HCT116 (cell line): ENCODE measurements at regions not wholly inside any gene's neighbourhood (a gene's known extent, or its start where the extent isn't known, plus 50 kb on each side); places are given as distances from the start of the nearest gene placed in this dataset.

Experiments used
- ATAC-seq: fragments of 200-7000 bp; cut with Tn5 transposase; 2 replicates; pipeline ENCODE4 v1.9.1; 2020; ENCODE audit warnings: mild to moderate bottlenecking, moderate library complexity
- BruUV-seq: library from RNA; stranded (reverse); fragments of 400-500 nt; replicated peaks from 2 replicates; lab custom pipeline; 2021; lab: Mats Ljungman, UMichigan
- CTCF ChIA-PET: fragments of 300-600 bp; sonication (Branson Sonifier 250); formaldehyde crosslinking; loops from one replicate; lab custom pipeline; 2021; ENCODE audit warnings: antibody characterized with exemption; lab: Charles Lee
- POLR2A ChIA-PET: fragments of 300-600, 350-600 bp; sonication (Branson Sonifier 250); formaldehyde crosslinking; loops from one replicate; lab custom pipeline; 2021; ENCODE audit warnings: antibody characterized with exemption; lab: Charles Lee
- RAD21 ChIA-PET, 2 experiments: fragments of 300-600 bp; sonication (Branson Sonifier 250); formaldehyde crosslinking; loops; one replicate each; lab custom pipeline; 2023; ENCODE audit warnings: low total read pairs in 2 of 2; ENCODE audit not compliant: uncharacterized antibody in 2 of 2, unreplicated experiment in 2 of 2, low non-redundant PET in 1 of 2; lab: Charles Lee
- DNase-seq: peaks from one replicate; pipeline ENCODE4 v3.0.0-alpha.2; 2010; ENCODE audit warnings: low read depth, low spot score
- H2AFZ ChIP-seq: fragments of 200-600 bp; shearing (Covaris generic), sonication (generic); 2 replicates; pipeline ENCODE4 v1.6.1; 2017; ENCODE audit warnings: low read depth, mixed run types, mixed read lengths, antibody characterized with exemption, low read length; ENCODE audit not compliant: poor library complexity, severe bottlenecking
- H3K27ac ChIP-seq: 2 replicates; pipeline ENCODE4 v1.5.1; 2012; ENCODE audit warnings: low read depth, low read length
- H3K27me3 ChIP-seq: fragments of 200-600 bp; sonication (generic); 2 replicates; pipeline ENCODE4 v1.6.1; 2016; ENCODE audit warnings: mixed run types, low read length, mixed read lengths; ENCODE audit not compliant: insufficient read depth
- H3K36me3 ChIP-seq, 2 experiments: fragments of 200-500 bp in 1 of 2; fragments of 200-600 bp in 1 of 2; sonication (Bioruptor generic) in 1 of 2; sonication (generic) in 1 of 2; 2 replicates each; pipeline versions ENCODE4 v1.5.1 to v1.6.1; 2014 to 2016; ENCODE audit warnings: low read length in 2 of 2, inconsistent platforms in 1 of 2, mixed read lengths in 1 of 2, mixed run types in 1 of 2; ENCODE audit not compliant: insufficient read depth in 2 of 2, control insufficient read depth in 1 of 2
- H3K4me1 ChIP-seq, 2 experiments: fragments of 200-600 bp in 1 of 2; sonication (generic) in 1 of 2; 2 replicates each; pipeline versions ENCODE4 v1.5.1 to v1.6.1; 2012 to 2017; ENCODE audit warnings: low read length in 2 of 2, inconsistent platforms in 1 of 2, mild to moderate bottlenecking in 1 of 2, mixed read lengths in 1 of 2, mixed run types in 1 of 2, moderate library complexity in 1 of 2; ENCODE audit not compliant: insufficient read depth in 2 of 2, control insufficient read depth in 1 of 2
- H3K4me2 ChIP-seq: fragments of 200-600 bp; sonication (generic); 2 replicates; pipeline ENCODE4 v1.6.1; 2017; ENCODE audit warnings: mixed run types, low read length, mixed read lengths
- H3K4me3 ChIP-seq, 2 experiments: fragments of 200-600 bp in 1 of 2; sonication (generic) in 1 of 2; replicated peaks in 1 of 2; 2 replicates each; pipeline ENCODE4 v1.5.1; 2011 to 2016; ENCODE audit warnings: low read length in 2 of 2, control low read depth in 1 of 2, low read depth in 1 of 2, mild to moderate bottlenecking in 1 of 2, mixed read lengths in 1 of 2, mixed run types in 1 of 2
- H3K79me2 ChIP-seq: fragments of 200-600 bp; sonication (generic); 2 replicates; pipeline ENCODE4 v1.6.1; 2017; ENCODE audit warnings: mild to moderate bottlenecking, mixed run types, low read length, moderate library complexity, mixed read lengths; ENCODE audit not compliant: insufficient read depth
- H3K9ac ChIP-seq: fragments of 200-600 bp; sonication (generic); 2 replicates; pipeline ENCODE4 v1.6.1; 2016; ENCODE audit warnings: low read length, mixed read lengths
- H3K9me2 ChIP-seq: fragments of 200-600 bp; sonication (generic), shearing (Covaris generic); 2 replicates; pipeline ENCODE4 v1.6.1; 2017; ENCODE audit warnings: mixed run types, mild to moderate bottlenecking, moderate library complexity; ENCODE audit not compliant: insufficient read depth
- H3K9me3 ChIP-seq, 2 experiments: fragments of 200-500 bp in 1 of 2; fragments of 200-600 bp in 1 of 2; sonication (Bioruptor generic) in 1 of 2; sonication (generic) in 1 of 2; 2 replicates each; pipeline ENCODE4 v1.6.1; 2014 to 2017; ENCODE audit warnings: low read length in 2 of 2, mixed read lengths in 2 of 2, inconsistent platforms in 1 of 2, low read depth in 1 of 2, mild to moderate bottlenecking in 1 of 2, mixed run types in 1 of 2, moderate library complexity in 1 of 2; ENCODE audit not compliant: control insufficient read depth in 1 of 2, insufficient read depth in 1 of 2
- H4K20me1 ChIP-seq: fragments of 200-600 bp; sonication (generic), shearing (Covaris generic); 2 replicates; pipeline ENCODE4 v1.6.1; 2017; ENCODE audit warnings: mixed run types, mild to moderate bottlenecking, moderate library complexity; ENCODE audit not compliant: insufficient read depth
- CBX3 ChIP-seq: IDR thresholded peaks from 2 replicates; pipeline ENCODE4 v1.6.1; 2012; ENCODE audit warnings: low read depth
- EZH2phosphoT487 ChIP-seq: fragments of 200-600 bp; IDR thresholded peaks from 2 replicates; pipeline ENCODE4 v1.6.1; 2018; ENCODE audit warnings: antibody characterized with exemption, borderline replicate concordance
- FOSL1 ChIP-seq: IDR thresholded peaks from 2 replicates; pipeline ENCODE4 v1.6.1; 2012; ENCODE audit warnings: low read depth
- JUND ChIP-seq: IDR thresholded peaks from 2 replicates; pipeline ENCODE4 v1.6.1; 2012
- POLR2A ChIP-seq: IDR thresholded peaks from 2 replicates; pipeline ENCODE4 v1.7.0; 2011; ENCODE audit warnings: borderline replicate concordance; ENCODE audit not compliant: insufficient read depth, insufficient read length; ENCODE audit errors: extremely low read depth
- POLR2AphosphoS5 ChIP-seq: IDR thresholded peaks from 2 replicates; pipeline ENCODE4 v1.6.1; 2011; ENCODE audit warnings: mild to moderate bottlenecking, low read depth, low read length, moderate library complexity
- SIN3A ChIP-seq: IDR thresholded peaks from 2 replicates; pipeline ENCODE4 v1.6.1; 2012; ENCODE audit warnings: low read depth
- SP1 ChIP-seq: IDR thresholded peaks from 2 replicates; pipeline ENCODE4 v1.6.1; 2012; ENCODE audit warnings: low read depth
- TCF7L2 ChIP-seq: IDR thresholded peaks from 2 replicates; pipeline ENCODE4 v1.7.0; 2011; ENCODE audit warnings: borderline replicate concordance, inconsistent platforms; ENCODE audit not compliant: insufficient read depth, insufficient read length; ENCODE audit errors: extremely low read depth
- YY1 ChIP-seq: IDR thresholded peaks from 2 replicates; pipeline ENCODE4 v1.6.1; 2011; ENCODE audit warnings: low read length, low read depth, moderate library complexity, mild to moderate bottlenecking; ENCODE audit not compliant: insufficient replicate concordance; ENCODE audit errors: extremely low read depth
- ZBTB33 ChIP-seq: IDR thresholded peaks from 2 replicates; pipeline ENCODE4 v1.6.1; 2011; ENCODE audit warnings: mild to moderate bottlenecking, low read length, moderate library complexity; ENCODE audit not compliant: insufficient replicate concordance; ENCODE audit errors: extremely low read depth
- ZNF274 ChIP-seq: fragments of 200-500 bp; sonication (Bioruptor generic); IDR thresholded peaks from 2 replicates; pipeline ENCODE4 v1.6.1; 2014; ENCODE audit warnings: mild to moderate bottlenecking, low read depth, low read length, inconsistent platforms
- intact Hi-C: fragments of 100-400 bp; cut with micrococcal nuclease; formaldehyde crosslinking; loops from 2 replicates; pipeline ENCODE4 v1.10.0; 2022
- TF ChIP-seq, protein P1 (sequence below): IDR thresholded peaks from 2 replicates; pipeline ENCODE4 v1.6.1; 2012

DNA sequence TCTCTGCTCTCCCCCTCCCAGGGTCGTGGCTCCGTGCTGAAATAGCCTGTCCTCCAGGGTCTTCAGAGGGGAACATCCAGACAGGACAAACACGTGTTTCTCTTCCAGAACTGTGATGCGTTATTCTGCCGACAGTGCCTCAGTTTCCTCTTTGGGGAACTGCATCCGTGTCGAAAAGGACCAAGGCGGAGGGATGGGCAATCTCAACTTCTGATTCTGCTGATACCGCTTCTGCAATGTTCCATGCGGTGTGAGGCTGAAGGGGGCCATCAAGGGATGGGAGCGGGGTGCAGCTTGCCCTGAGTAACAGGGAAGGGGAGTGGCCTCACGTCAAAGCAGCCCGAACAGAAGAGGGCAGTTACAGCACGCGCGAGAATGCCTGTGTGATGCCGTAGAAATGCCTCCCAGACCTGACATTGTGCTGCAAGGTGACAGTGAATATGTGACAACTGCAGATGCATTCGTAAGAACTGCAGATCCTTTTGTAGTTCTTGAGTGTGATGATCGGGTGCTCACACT is 275.7 kb downstream of the SHQ1 start:
- H3K79me2 ChIP-seq: no peaks in the 10 kb centered on the region
- H3K9ac ChIP-seq: no peak overlapping the region
- CTCF ChIA-PET: no interaction called here
- H3K9me2 ChIP-seq: no peaks in the 10 kb centered on the region
- TF ChIP-seq FOSL1 (no peak), EZH2phosphoT487 (no peak), CBX3 (no peak), TCF7L2 (no peak), ZBTB33 (no peak), POLR2AphosphoS5 (no peak), SIN3A (no peak), ZNF274 (no peak), JUND (no peak), YY1 (no peak), SP1 (no peak), POLR2A (no peak)
- TF ChIP-seq, protein P1, sequence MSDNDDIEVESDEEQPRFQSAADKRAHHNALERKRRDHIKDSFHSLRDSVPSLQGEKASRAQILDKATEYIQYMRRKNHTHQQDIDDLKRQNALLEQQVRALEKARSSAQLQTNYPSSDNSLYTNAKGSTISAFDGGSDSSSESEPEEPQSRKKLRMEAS: no peak
- TF ChIP-seq, all 23 proteins: peak for 0
- no peak for DNase-seq
- no peak overlapping the region for H3K4me3 ChIP-seq
- H3K27ac ChIP-seq: no peak overlapping the region
- H3K4me2 ChIP-seq: no peak overlapping the region
- H3K4me1 ChIP-seq: no peaks in the 10 kb centered on the region
- no peaks in the 10 kb centered on the region for H3K9me3 ChIP-seq
- H4K20me1 ChIP-seq: no peaks in the 10 kb centered on the region
- ChIA-PET POLR2A (no interaction called here), RAD21 (no interaction called here)
- H3K27me3 ChIP-seq: no peaks in the 10 kb centered on the region
- intact Hi-C loops: no loop called here
- H2AFZ ChIP-seq: no peak overlapping the region
- no peak for ATAC-seq
- H3K36me3 ChIP-seq: no peaks in the 10 kb centered on the region
- no TSS peak for BruUV-seq
